DND-41 (cell line): ENCODE measurements at regions not wholly inside any gene's neighbourhood (a gene's known extent, or its start where the extent isn't known, plus 50 kb on each side); places are given as distances from the start of the nearest gene placed in this dataset.

Source experiments
- CTCF ChIP-seq: IDR thresholded peaks from 2 replicates; pipeline ENCODE4 v1.5.1; 2012; ENCODE audit warnings: borderline replicate concordance, low read length, moderate library complexity, mild to moderate bottlenecking; ENCODE audit not compliant: poor library complexity, severe bottlenecking; ENCODE audit errors: extremely low read depth
- EZH2 ChIP-seq: IDR thresholded peaks from 3 replicates; pipeline ENCODE4 v1.6.1; 2012; ENCODE audit warnings: borderline replicate concordance, low read depth, mild to moderate bottlenecking, moderate library complexity, low read length, inconsistent platforms; ENCODE audit not compliant: severe bottlenecking

- TF ChIP-seq CTCF (no peak), EZH2 (no peak)
Observed at GRCh38 chr2:150260636-150261035, 226.8 kb downstream of the RND3 start.
